ENCODE measurements at regions not wholly inside any gene's neighbourhood (a gene's known extent, or its start where the extent isn't known, plus 50 kb on each side); places are given as distances from the start of the nearest gene placed in this dataset.

- Histone ChIP-seq H3K9ac (ENCODE audit: insufficient read depth, low read length, poor library complexity, severe bottlenecking) (no peak overlapping the region), H3K4me3 (replicated peaks in 1 of 3; ENCODE audit: low read depth in 2 of 3, low read length in 3 of 3) (no peak overlapping the region), H3K27me3 (ENCODE audit: control insufficient read depth in 2 of 2, insufficient read depth in 2 of 2, low read length in 2 of 2) (no peaks in the 10 kb centered on the region), H3K4me2 (replicated peaks; ENCODE audit: extremely low read depth, low read length, poor library complexity, severe bottlenecking) (no peak overlapping the region), H4K20me1 (ENCODE audit: insufficient read depth, low read length) (no peaks in the 10 kb centered on the region), H2AFZ (ENCODE audit: insufficient read depth, low read depth, low read length, poor library complexity, severe bottlenecking) (no peak overlapping the region), H3K27ac (ENCODE audit: low read depth in 1 of 2, low read length in 2 of 2) (no peak overlapping the region), H3K79me2 (ENCODE audit: insufficient read depth, low read length) (no peaks in the 10 kb centered on the region), H3K4me1 (ENCODE audit: control insufficient read depth in 1 of 2, insufficient read depth in 2 of 2, low read length in 2 of 2) (no peaks in the 10 kb centered on the region), H3K9me3 (replicated peaks in 1 of 2; ENCODE audit: control insufficient read depth in 1 of 2, insufficient read depth in 1 of 2, low read length in 2 of 2) (no peaks in the 10 kb centered on the region), H3K36me3 (replicated peaks in 1 of 2; ENCODE audit: control insufficient read depth in 1 of 2, insufficient read depth in 2 of 2, low read length in 2 of 2) (no peaks in the 10 kb centered on the region)
- no CpG with 5 or more reads among the region's 3 CpGs for WGBS (ENCODE audit: insufficient coverage)
- DNase-seq, result no peak
- TF ChIP-seq CTCF (IDR thresholded peaks at IDR 0.05), result no peak
- intact Hi-C loops (cut with micrococcal nuclease), result no loop called here
- Mint-ChIP-seq H3K4me1 (no peaks in the 10 kb centered on the region), H3K4me3 (no peak overlapping the region), H3K36me3 (no peaks in the 10 kb centered on the region), H3K9me3 (peaks cover 0 to 4% (median 2%) of the 10 kb centered on the region in 7 donors), H3K27me3 (ENCODE audit: low read depth in 3 of 3) (peaks cover 0 to 3% (median 1%) of the 10 kb centered on the region in 3 donors), H3K27ac (no peak overlapping the region)
These were observed 492.3 kb downstream of the DIPK2A start for GRCh38 chr3:144463911-144464310.

GRCh38 chr3:144466114-144466513 is 494.5 kb downstream of the DIPK2A start:
- Mint-ChIP-seq H3K36me3 (no peaks in the 10 kb centered on the region), H3K27ac (no peak overlapping the region), H3K9me3 (peaks cover 0 to 3% (median 0%) of the 10 kb centered on the region in 7 donors), H3K4me3 (no peak overlapping the region), H3K4me1 (no peaks in the 10 kb centered on the region), H3K27me3 (ENCODE audit: low read depth in 3 of 3) (peaks cover 0 to 1% (median 0%) of the 10 kb centered on the region in 3 donors)
- Histone ChIP-seq H4K20me1 (ENCODE audit: insufficient read depth, low read length) (no peaks in the 10 kb centered on the region), H3K79me2 (ENCODE audit: insufficient read depth, low read length) (no peaks in the 10 kb centered on the region), H3K36me3 (replicated peaks in 1 of 2; ENCODE audit: control insufficient read depth in 1 of 2, insufficient read depth in 2 of 2, low read length in 2 of 2) (no peaks in the 10 kb centered on the region), H3K27ac (ENCODE audit: low read depth in 1 of 2, low read length in 2 of 2) (no peak overlapping the region), H3K27me3 (ENCODE audit: control insufficient read depth in 2 of 2, insufficient read depth in 2 of 2, low read length in 2 of 2) (no peaks in the 10 kb centered on the region), H2AFZ (ENCODE audit: insufficient read depth, low read depth, low read length, poor library complexity, severe bottlenecking) (no peak overlapping the region), H3K9me3 (replicated peaks in 1 of 2; ENCODE audit: control insufficient read depth in 1 of 2, insufficient read depth in 1 of 2, low read length in 2 of 2) (no peaks in the 10 kb centered on the region), H3K4me1 (ENCODE audit: control insufficient read depth in 1 of 2, insufficient read depth in 2 of 2, low read length in 2 of 2) (no peaks in the 10 kb centered on the region), H3K4me2 (replicated peaks; ENCODE audit: extremely low read depth, low read length, poor library complexity, severe bottlenecking) (no peak overlapping the region), H3K9ac (ENCODE audit: insufficient read depth, low read length, poor library complexity, severe bottlenecking) (no peak overlapping the region), H3K4me3 (replicated peaks in 1 of 3; ENCODE audit: low read depth in 2 of 3, low read length in 3 of 3) (no peak overlapping the region)
- intact Hi-C loops (cut with micrococcal nuclease), result no loop called here
- WGBS (ENCODE audit: insufficient coverage), result no CpG with 5 or more reads among the region's 1 CpG
- no peak for DNase-seq
- TF ChIP-seq CTCF (IDR thresholded peaks at IDR 0.05), result no peak

All from CD14-positive monocyte (primary cell).